Lower leg skin (tissue), 3 donors: ENCODE measurements at regions not wholly inside any gene's neighbourhood (a gene's known extent, or its start where the extent isn't known, plus 50 kb on each side); places are given as distances from the start of the nearest gene placed in this dataset.

ENCODE experiments used
- POLR2A ChIP-seq, 2 donors: fragments of 450-650 bp; IDR thresholded peaks; one replicate each; pipeline ENCODE4 v1.6.1; 2016 to 2017; ENCODE audit warnings: antibody characterized with exemption in 2 of 2, mild to moderate bottlenecking in 1 of 2, moderate library complexity in 1 of 2
- TF ChIP-seq, protein P1 (sequence below), 3 donors: fragments of 450-650 bp; IDR thresholded peaks; one replicate each; pipeline ENCODE4 v1.5.1; 2016; ENCODE audit warnings: antibody characterized with exemption in 3 of 3, mild to moderate bottlenecking in 3 of 3, moderate library complexity in 2 of 3

GRCh38 chr10:3931901-3932300 is 146.9 kb upstream of the KLF6 start:
- TF ChIP-seq, protein P1, sequence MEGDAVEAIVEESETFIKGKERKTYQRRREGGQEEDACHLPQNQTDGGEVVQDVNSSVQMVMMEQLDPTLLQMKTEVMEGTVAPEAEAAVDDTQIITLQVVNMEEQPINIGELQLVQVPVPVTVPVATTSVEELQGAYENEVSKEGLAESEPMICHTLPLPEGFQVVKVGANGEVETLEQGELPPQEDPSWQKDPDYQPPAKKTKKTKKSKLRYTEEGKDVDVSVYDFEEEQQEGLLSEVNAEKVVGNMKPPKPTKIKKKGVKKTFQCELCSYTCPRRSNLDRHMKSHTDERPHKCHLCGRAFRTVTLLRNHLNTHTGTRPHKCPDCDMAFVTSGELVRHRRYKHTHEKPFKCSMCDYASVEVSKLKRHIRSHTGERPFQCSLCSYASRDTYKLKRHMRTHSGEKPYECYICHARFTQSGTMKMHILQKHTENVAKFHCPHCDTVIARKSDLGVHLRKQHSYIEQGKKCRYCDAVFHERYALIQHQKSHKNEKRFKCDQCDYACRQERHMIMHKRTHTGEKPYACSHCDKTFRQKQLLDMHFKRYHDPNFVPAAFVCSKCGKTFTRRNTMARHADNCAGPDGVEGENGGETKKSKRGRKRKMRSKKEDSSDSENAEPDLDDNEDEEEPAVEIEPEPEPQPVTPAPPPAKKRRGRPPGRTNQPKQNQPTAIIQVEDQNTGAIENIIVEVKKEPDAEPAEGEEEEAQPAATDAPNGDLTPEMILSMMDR (IDR thresholded peaks at IDR 0.05), result no peak
- TF ChIP-seq POLR2A (IDR thresholded peaks at IDR 0.05), result no peak
